B cell (primary cell): ENCODE measurements at regions not wholly inside any gene's neighbourhood (a gene's known extent, or its start where the extent isn't known, plus 50 kb on each side); places are given as distances from the start of the nearest gene placed in this dataset.

ENCODE experiments used
- ATAC-seq: fragments of 200-7000 bp; cut with Tn5 transposase; one replicate; pipeline ENCODE4 v1.10.0; 2021; ENCODE audit warnings: low read depth, mild to moderate bottlenecking, moderate number of reproducible peaks, moderate library complexity
- CTCF ChIA-PET: fragments of 350-600 bp; sonication (Branson Sonifier 250); formaldehyde crosslinking; loops from one replicate; lab custom pipeline; 2021; ENCODE audit warnings: antibody characterized with exemption, inconsistent platforms; lab: Charles Lee
- POLR2A ChIA-PET: fragments of 350-600 bp; sonication (Branson Sonifier 250); formaldehyde crosslinking; loops from one replicate; lab custom pipeline; 2021; ENCODE audit warnings: antibody characterized with exemption; lab: Charles Lee
- DNase-seq: peaks from one replicate; pipeline ENCODE4 v3.0.0; 2013
- H2AFZ ChIP-seq: 2 replicates; pipeline ENCODE4 v1.6.1; 2012; ENCODE audit warnings: mild to moderate bottlenecking, low read depth, low read length; ENCODE audit not compliant: insufficient read depth, poor library complexity, severe bottlenecking
- H3K27ac ChIP-seq, 2 donors: 1 replicate in 1 of 2; 2 replicates in 1 of 2; pipeline ENCODE4 v1.5.1; 2012 to 2013; ENCODE audit warnings: low read length in 2 of 2, mild to moderate bottlenecking in 2 of 2, moderate library complexity in 1 of 2
- H3K27me3 ChIP-seq, 4 experiments: fragments of 200-600 bp in 1 of 4; sonication (generic) in 1 of 4; replicated peaks in 1 of 4; 1 replicate in 2 of 4; 2 replicates in 2 of 4; pipeline versions ENCODE4 v1.6.1 to v1.7.0; 2013 to 2016; ENCODE audit warnings: low read length in 3 of 4, mild to moderate bottlenecking in 2 of 4, mixed read lengths in 1 of 4, moderate library complexity in 1 of 4; ENCODE audit not compliant: insufficient read depth in 4 of 4, control insufficient read depth in 3 of 4; ENCODE audit errors: control extremely low read depth in 1 of 4
- H3K36me3 ChIP-seq, 2 experiments: replicated peaks in 1 of 2; 1 replicate in 1 of 2; 2 replicates in 1 of 2; pipeline versions ENCODE4 v1.6.1 to v1.7.1; 2013; ENCODE audit warnings: low read length in 1 of 2; ENCODE audit not compliant: insufficient read depth in 2 of 2, control insufficient read depth in 1 of 2; ENCODE audit errors: control extremely low read depth in 1 of 2, extremely low read depth in 1 of 2
- H3K4me1 ChIP-seq, 2 donors: fragments of 200-600 bp in 1 of 2; sonication (generic) in 1 of 2; 1 replicate in 1 of 2; 2 replicates in 1 of 2; pipeline versions ENCODE4 v1.5.1 to v1.6.1; 2013 to 2017; ENCODE audit warnings: low read length in 2 of 2; ENCODE audit not compliant: control insufficient read depth in 2 of 2, insufficient read depth in 2 of 2
- H3K4me2 ChIP-seq: replicated peaks from 2 replicates; pipeline ENCODE3; 2012; ENCODE audit warnings: mild to moderate bottlenecking, low read depth, low read length; ENCODE audit not compliant: poor library complexity, severe bottlenecking
- H3K4me3 ChIP-seq, 5 experiments: fragments of 200-600 bp in 1 of 5; sonication (generic) in 1 of 5; 1 replicate in 3 of 5; 2 replicates in 2 of 5; pipeline versions ENCODE4 v1.5.1 to v1.7.0; 2011 to 2016; ENCODE audit warnings: low read length in 4 of 5, mild to moderate bottlenecking in 4 of 5, low read depth in 2 of 5, control low read depth in 1 of 5, moderate library complexity in 1 of 5; ENCODE audit not compliant: insufficient read depth in 1 of 5; ENCODE audit errors: control extremely low read depth in 1 of 5, extremely low read depth in 1 of 5
- H3K79me2 ChIP-seq: fragments of 200-600 bp; sonication (generic); one replicate; pipeline ENCODE4 v1.6.0; 2016; ENCODE audit warnings: low read length; ENCODE audit not compliant: control insufficient read depth, insufficient read depth
- H3K9ac ChIP-seq: fragments of 200-600 bp; sonication (generic); 2 replicates; pipeline ENCODE4 v1.6.1; 2017; ENCODE audit warnings: mild to moderate bottlenecking, low read length, moderate library complexity
- H3K9me3 ChIP-seq, 3 donors: one replicate each; pipeline versions ENCODE4 v1.6.1 to v1.7.1; 2013; ENCODE audit warnings: low read length in 2 of 3; ENCODE audit not compliant: control insufficient read depth in 2 of 3, insufficient read depth in 1 of 3; ENCODE audit errors: control extremely low read depth in 1 of 3
- H4K20me1 ChIP-seq: 2 replicates; pipeline ENCODE4 v1.6.0; 2012; ENCODE audit warnings: mild to moderate bottlenecking, low read length; ENCODE audit not compliant: insufficient read depth, control insufficient read depth, poor library complexity, severe bottlenecking
- H3K27ac Mint-ChIP-seq: one replicate; pipeline ENCODE4 v1.8.0; 2021; ENCODE audit warnings: mixed read lengths
- H3K27me3 Mint-ChIP-seq: one replicate; pipeline ENCODE4 v1.8.0; 2021; ENCODE audit warnings: mixed read lengths
- H3K4me1 Mint-ChIP-seq: one replicate; pipeline ENCODE4 v1.8.0; 2021; ENCODE audit warnings: mixed read lengths
- H3K4me3 Mint-ChIP-seq: one replicate; pipeline ENCODE4 v1.8.0; 2021; ENCODE audit warnings: mixed read lengths
- H3K9me3 Mint-ChIP-seq: one replicate; pipeline ENCODE4 v1.8.0; 2022; ENCODE audit warnings: mixed read lengths; ENCODE audit not compliant: insufficient read depth
- EZH2 ChIP-seq: IDR thresholded peaks from 2 replicates; pipeline ENCODE4 v1.6.1; 2012; ENCODE audit warnings: borderline replicate concordance, low read depth, mild to moderate bottlenecking, moderate library complexity, low read length; ENCODE audit not compliant: insufficient read depth, poor library complexity, severe bottlenecking
- WGBS: methylation state at CpG from one replicate; pipeline ENCODE4 v1.1.5; 2013; ENCODE audit warnings: missing lambda C conversion rate; ENCODE audit not compliant: insufficient coverage; 5-methylcytosine and 5-hydroxymethylcytosine counted together
- intact Hi-C: fragments of 100-400 bp; cut with micrococcal nuclease; formaldehyde crosslinking; loops from one replicate; pipeline ENCODE4 v1.10.0; 2022
- TF ChIP-seq, protein P1 (sequence below): fragments of 200-600 bp; IDR thresholded peaks from one replicate; pipeline ENCODE4 v1.8.0; 2022; ENCODE audit warnings: antibody characterized with exemption, mild to moderate bottlenecking

DNA sequence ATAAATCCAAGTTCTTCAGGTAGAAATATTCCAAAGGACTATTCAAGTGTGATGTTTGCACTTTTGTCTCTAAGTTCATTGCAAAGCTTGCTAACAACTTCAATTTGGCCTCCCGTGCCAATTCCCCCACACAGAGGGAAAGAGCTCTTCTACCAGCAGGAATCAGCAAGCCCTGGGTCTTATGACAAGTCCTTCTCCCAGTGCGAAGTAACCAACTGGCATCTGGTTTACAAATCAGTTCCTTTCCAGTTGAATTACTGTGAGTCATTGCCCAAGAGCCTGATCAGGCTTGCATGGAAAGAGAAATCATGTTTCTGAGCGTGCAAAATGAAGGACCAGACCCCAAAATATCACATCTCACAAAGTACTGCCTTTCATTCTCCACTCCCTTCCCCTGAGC, 62.7 kb upstream of the SLCO3A1 start:
- POLR2A ChIA-PET, result no interaction called here

DNA sequence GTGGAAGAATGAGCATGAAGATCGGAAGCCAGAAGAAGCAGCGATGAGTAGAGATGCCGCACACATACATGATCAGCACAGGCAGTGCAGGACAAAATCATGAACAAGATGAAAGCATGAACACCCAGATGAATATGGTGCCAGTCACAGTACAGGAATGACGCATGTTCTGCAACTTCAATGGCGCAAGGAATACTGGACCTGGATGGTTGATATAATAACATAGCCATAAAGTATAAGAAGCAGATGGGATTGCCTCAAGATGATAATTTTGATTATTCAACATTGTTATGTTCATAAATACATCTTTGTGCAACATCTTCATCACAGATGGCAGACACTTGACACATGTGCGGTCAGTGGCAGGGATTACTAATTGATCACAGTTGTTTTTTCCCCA, 59.7 kb upstream of the SLCO3A1 start:
- POLR2A ChIA-PET, result no interaction called here
- no peak for DNase-seq
- CTCF ChIA-PET, result no interaction called here
- Histone ChIP-seq H3K4me1 (no peaks in the 10 kb centered on the region), H3K36me3 (no peaks in the 10 kb centered on the region), H3K27ac (no peak overlapping the region), H2AFZ (no peak overlapping the region), H3K27me3 (no peaks in the 10 kb centered on the region), H3K4me3 (no peak overlapping the region), H4K20me1 (no peaks in the 10 kb centered on the region), H3K4me2 (no peak overlapping the region), H3K9me3 (no peaks in the 10 kb centered on the region), H3K9ac (no peak overlapping the region), H3K79me2 (no peaks in the 10 kb centered on the region)
- WGBS, result 97% methylated on average over 3 of the region's 6 CpGs
- no peak for TF ChIP-seq EZH2
- H3K27me3 Mint-ChIP-seq, result peaks cover 9% of the 10 kb centered on the region
- no peak for ATAC-seq
- intact Hi-C loops, result no loop called here
- H3K4me1 Mint-ChIP-seq, result no peaks in the 10 kb centered on the region
- no peak overlapping the region for H3K27ac Mint-ChIP-seq
- H3K4me3 Mint-ChIP-seq, result no peak overlapping the region
- H3K9me3 Mint-ChIP-seq, result no peaks in the 10 kb centered on the region

More for the DNA sequence above, 62.7 kb upstream of the SLCO3A1 start:
- H2AFZ ChIP-seq, result no peak overlapping the region
- ATAC-seq, result no peak
- CTCF ChIA-PET, result no interaction called here
- intact Hi-C loops, result no loop called here
- Mint-ChIP-seq H3K9me3 (no peaks in the 10 kb centered on the region), H3K27ac (no peak overlapping the region), H3K27me3 (peaks cover 11% of the 10 kb centered on the region), H3K4me3 (no peak overlapping the region), H3K4me1 (no peaks in the 10 kb centered on the region)
- H3K4me2 ChIP-seq, result no peak overlapping the region
- no peaks in the 10 kb centered on the region for H3K79me2 ChIP-seq
- 100% methylated on average over 3 of the region's 3 CpGs for WGBS
- no peaks in the 10 kb centered on the region for H3K4me1 ChIP-seq
- no peak overlapping the region for H3K4me3 ChIP-seq
- H4K20me1 ChIP-seq, result no peaks in the 10 kb centered on the region
- no peak overlapping the region for H3K9ac ChIP-seq
- no peaks in the 10 kb centered on the region for H3K27me3 ChIP-seq
- DNase-seq, result no peak
- H3K27ac ChIP-seq, result no peak overlapping the region
- H3K9me3 ChIP-seq, result no peaks in the 10 kb centered on the region
- TF ChIP-seq, protein P1, sequence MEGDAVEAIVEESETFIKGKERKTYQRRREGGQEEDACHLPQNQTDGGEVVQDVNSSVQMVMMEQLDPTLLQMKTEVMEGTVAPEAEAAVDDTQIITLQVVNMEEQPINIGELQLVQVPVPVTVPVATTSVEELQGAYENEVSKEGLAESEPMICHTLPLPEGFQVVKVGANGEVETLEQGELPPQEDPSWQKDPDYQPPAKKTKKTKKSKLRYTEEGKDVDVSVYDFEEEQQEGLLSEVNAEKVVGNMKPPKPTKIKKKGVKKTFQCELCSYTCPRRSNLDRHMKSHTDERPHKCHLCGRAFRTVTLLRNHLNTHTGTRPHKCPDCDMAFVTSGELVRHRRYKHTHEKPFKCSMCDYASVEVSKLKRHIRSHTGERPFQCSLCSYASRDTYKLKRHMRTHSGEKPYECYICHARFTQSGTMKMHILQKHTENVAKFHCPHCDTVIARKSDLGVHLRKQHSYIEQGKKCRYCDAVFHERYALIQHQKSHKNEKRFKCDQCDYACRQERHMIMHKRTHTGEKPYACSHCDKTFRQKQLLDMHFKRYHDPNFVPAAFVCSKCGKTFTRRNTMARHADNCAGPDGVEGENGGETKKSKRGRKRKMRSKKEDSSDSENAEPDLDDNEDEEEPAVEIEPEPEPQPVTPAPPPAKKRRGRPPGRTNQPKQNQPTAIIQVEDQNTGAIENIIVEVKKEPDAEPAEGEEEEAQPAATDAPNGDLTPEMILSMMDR, result no peak
- no peak for TF ChIP-seq EZH2
- H3K36me3 ChIP-seq, result no peaks in the 10 kb centered on the region
